NOMO-1 treated with dmso at 0.1 percent for 144 hours (cell line): ENCODE measurements at regions not wholly inside any gene's neighbourhood (a gene's known extent, or its start where the extent isn't known, plus 50 kb on each side); places are given as distances from the start of the nearest gene placed in this dataset.
A peak's percentile ranks its signal among the peaks of the same experiment; 100 is the strongest.
"Not testable (repeated sequence)": the region's sequence is repeated elsewhere in the genome, so short reads cannot be mapped to it uniquely, and the experiment has no call there.

Source experiments
- DNase-seq: peaks from one replicate; lab custom pipeline; 2025; ENCODE audit not compliant: unreplicated experiment; lab: John Stamatoyannopoulos, UW

- no peak for DNase-seq
Measured at GRCh38 chr13:22776394-22777186, 404.2 kb upstream of the SGCG start.

DNA sequence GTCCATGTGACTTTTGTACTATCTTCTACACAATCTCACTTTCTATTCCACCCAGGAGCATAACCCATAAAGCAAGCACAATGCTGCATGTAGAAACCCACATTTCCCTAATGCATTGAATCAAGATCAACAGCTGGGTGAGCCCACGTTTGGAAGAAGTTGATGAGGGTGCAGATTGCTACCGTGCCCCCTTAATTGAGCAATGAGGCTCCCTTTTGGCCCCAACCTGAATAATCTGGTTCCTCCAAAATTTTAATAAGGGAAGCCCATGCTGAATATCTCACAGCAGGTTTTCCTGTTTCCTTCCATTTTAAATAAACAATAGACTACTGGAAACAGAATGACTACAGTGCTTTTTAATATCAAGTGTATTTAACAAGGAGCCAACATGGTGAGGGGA, 403.6 kb upstream of the SGCG start:
- DNase-seq = no peak

- DNase-seq = no peak
Measured at GRCh38 chr13:22789027-22789593, 391.7 kb upstream of the SGCG start.

- DNase-seq = no peak
Measured at GRCh38 chr13:22789916-22790315, 390.9 kb upstream of the SGCG start.

DNA sequence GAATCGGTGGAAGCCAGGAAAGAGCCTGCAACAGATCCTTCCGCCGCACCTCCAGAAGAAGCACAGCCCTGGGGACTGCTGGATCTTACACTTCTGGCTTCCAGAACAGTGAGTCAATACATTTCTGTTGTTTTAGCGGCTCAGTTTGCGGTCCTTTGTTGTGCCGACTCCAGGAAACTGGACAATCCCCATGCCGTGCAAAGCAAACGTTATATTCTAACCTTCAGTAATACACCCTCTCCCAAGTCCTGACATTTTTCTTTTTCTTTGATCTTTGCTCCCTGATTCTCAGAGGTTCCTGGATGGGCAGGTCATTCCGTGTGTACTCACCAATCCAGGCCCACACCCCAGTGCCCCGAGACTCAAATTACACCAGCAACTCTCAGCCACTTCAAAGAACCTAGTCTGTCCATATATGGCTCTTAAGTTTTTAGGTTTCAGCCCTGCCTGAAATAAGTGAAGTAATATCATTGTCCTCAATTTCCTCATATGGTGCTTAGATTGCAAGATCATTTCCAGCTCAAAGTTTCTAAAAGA, 387.1 kb upstream of the SGCG start:
- DNase-seq = no peak

DNA sequence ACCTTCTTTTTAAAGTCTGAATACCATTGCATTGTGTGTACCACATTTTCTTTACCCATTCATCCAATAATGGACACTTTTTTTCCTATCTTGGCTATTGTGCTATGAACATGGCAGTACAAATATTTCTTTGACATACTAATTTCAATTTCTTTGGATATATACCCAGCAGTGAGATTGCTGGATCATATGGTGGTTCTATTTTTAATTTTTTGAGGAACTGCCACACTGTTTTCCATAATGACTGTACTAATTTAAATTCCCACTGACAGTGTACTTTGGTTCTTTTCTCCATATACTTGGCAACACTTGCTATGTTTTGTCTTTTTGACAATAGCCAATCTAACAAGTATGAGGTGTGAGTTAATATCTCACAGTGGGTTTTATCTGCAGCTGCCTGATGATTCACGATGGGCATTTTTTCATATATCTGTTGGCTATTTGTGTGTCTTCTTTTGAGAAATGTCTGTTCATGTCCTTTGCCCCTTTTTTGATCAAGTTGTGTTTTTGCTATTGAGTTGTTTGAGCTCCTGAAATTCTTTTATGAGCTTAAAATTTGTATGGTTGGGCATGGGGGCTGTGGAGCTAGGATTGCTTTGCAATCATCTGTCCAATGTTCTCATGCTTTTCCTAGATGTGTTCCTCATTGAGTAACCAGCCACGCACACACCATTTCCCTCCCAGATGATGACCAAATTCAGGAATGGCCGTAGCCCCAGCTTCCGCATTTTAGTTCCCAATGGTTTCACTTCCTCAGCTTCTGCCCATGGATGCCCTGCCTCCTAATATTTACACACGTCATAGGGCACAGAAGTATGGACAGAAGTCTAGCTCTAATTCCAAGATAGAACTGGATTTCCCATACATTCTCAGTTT, 380.0 kb upstream of the SGCG start:
- peak; percentile 37 for DNase-seq

DNA sequence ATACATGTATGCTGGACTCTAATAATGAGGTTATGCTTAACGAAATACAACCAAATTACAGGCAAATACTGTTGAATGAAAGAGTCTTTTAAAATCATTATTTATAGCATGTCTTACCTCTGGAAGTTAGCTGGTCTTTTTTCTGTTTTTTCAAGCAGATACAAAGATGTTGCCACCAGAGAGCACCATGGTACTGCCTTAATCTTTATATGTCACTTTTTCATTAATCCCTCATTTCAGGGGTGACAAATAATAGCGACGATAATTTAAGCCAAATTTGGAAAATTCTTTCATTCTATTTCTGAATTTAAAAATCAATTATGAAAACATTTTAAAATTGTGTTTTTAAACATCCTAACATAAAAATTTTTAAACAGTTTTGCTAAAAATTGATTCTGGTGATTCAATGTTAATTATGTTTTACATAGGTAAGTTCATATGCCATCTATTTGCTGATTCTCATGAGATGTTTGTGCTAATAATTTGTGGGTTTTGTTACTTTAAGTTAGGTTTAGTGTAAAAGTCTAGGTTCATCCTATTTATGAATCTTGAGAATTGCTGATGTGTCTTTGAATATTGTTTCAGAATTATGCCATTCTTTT, 379.3 kb upstream of the SGCG start:
- no peak for DNase-seq

DNA sequence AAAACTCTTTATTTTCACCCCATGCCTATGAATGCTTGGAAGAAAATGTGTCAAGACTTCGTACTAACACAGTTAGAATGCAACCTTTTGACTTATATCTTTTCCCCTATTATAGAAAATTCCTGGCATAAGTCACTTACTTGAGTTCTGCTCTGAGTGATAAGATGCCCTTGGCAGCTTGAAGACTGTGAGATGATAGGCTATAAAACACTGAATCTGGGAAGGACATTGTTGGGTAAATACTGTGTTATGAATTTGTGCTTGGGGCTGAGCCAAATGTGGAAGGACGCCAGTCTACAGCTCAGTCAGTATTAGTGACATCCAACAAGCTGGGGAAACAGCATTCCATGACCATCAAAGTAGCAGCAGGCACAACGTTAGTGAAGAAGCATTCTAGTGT, 368.0 kb upstream of the SGCG start:
- DNase-seq = no peak

DNA sequence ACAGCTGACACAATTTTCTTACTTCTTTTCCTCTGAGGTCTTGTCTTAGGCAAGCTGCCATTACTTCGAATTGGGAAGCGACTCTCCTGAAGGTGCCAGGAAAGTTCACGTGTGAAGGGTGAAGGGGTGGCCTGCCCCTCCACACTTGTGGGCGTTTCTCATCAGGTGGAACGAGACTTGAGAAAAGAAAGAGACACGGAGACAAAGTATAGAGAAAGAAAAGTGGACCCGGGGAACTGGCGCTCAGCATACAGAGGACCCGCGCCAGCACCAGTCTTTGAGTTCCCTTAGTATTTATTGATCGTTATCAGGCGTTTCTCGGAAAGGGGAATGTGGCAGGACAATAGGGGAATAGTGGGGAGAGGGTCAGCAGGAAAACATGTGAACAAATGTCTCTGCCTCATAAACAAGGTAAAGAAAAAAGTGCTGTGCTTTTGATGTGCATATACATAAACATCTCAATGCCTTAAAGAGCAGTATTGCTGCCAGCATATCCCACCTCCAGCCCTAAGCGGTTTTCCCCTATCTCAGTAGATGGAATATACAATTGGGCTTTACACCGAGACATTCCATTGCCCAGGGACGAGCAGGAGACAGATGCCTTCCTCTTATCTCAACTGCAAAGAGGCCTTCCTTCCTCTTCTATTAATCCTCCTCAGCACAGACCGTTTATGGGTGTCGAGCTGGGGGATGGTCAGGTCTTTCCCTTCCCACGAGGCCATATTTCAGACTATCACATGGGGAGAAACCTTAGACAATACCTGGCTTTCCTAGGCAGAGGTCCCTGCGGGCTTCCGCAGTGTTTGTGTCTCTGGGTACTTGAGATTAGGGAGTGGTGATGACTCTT, 367.0 kb upstream of the SGCG start:
- not testable (repeated sequence) for DNase-seq

- DNase-seq = not testable (repeated sequence)
Measured at GRCh38 chr13:22814433-22814832, 366.3 kb upstream of the SGCG start.

DNA sequence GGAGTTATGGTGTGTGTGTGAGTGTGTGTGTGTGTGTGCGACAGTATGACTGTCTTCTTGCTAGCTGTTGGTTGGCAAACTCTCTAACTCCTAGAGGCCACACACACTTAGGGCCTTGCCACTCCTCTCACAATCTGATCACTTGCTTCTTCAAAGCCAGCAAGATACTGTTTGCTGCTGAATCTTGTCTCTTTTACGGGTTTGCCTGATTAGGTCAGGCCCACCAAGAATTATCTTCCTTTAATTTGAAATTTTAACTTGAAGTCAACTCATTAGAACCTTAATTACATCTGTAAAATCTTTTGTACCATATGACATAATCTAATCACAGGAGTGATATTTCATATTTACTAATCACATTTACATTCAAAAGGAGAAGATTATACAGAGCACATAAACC, 359.2 kb upstream of the SGCG start:
- DNase-seq = no peak

GRCh38 chr13:22825186-22825585, 355.6 kb upstream of the SGCG start:
- DNase-seq = no peak

- no peak for DNase-seq
Measured at GRCh38 chr13:22828081-22828480, 352.7 kb upstream of the SGCG start.

DNA sequence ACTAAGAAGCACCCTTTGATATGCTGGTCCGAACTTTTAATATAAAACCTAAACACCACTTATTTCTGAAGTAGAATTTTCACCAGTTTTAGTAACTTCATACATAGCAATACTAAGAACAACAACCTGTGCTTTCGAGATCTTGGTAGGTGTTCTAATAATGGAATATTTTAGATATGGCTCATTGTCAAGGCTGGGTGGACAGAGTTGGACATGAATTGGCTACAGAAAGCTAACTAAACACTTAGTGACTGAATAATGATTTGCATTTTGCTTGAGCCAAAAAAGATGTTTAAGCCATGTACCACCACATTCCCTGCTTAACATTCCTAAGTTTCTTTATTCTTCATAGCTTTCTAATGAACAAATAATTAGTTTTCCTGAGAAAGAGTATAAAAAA, 344.3 kb upstream of the SGCG start:
- no peak for DNase-seq

DNA sequence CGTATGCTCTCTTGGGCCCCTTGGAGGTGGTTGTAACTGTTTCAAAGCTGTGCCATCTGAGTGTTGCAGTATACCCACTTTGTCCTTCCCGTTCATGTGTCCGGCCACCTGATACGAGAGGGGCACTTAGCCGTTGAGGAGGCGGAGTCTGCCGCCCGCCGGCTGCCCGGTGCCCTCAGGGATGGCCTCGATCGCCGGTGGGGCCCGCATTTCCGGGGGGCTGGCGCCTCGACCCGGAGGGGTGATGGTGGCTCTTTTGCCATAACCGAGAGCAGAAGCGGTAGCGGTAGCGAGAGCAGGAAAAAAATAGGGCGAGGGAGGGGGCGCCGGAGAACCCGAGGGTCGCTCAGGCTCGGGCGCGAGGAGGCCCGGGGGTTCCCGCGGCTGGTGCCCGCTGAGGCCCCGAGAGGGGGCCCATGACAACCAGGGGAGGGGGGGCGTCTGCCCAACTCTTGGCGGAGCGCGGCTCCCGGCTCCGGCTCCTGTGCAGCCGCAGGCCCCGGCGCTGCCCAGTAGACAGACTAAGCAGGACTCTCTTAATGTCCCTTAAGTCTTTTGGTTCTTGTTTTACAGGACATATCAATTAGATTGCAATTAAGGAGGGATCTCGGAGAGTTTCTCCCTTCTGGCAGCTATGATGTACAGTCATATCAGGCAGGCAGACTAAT, 342.7 kb upstream of the SGCG start:
- DNase-seq = no peak

GRCh38 chr13:22839603-22840530, 340.9 kb upstream of the SGCG start:
- DNase-seq = peak; percentile 9

- no peak for DNase-seq
Measured at GRCh38 chr13:22846551-22846950, 334.2 kb upstream of the SGCG start.

DNA sequence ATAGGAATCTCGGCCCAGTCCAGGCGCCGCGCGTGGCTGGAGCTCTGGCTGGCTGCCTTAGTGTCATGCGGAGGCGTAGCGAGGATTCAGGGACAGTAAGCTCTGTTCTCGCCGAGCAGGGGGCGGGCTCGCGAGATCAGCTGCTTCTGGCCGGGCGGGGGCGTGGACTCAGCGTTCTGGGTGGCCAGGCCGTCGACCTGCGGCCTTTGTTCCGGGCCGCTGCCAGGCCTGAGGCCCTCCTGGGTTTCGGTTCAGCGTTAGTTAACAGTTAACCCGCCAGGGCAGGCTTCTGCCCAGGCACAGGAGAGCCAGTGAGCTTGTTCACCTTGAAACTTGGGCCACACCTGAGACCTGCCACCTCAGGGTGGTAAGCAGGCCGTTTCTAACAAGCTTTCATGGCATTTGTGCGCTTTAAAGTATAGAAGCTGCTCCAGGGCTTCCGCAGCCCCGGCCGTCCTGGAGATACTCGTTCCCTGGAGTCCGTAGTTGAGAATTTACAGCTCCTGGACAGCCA, 332.2 kb upstream of the SGCG start:
- DNase-seq = no peak

DNA sequence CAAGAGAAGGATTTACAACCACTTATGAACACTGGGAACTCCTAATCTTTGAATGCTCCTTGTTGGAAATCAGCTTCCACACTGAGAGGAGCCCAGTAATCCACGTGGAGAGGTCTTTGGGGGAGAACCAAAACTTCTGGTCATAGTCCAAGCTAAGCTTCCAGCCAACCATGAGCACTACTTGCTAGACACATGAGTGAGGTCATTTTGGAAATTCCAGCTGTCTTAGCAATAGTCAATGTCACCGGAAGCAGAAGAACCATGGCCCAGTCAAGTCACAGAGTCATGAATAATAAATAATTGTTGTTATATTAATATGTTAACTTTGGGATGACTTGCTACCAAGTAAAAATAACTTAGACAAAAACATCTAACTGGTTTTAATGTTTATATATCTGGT, 324.9 kb upstream of the SGCG start:
- DNase-seq = no peak
